MM.1S (cell line): ENCODE measurements at regions not wholly inside any gene's neighbourhood (a gene's known extent, or its start where the extent isn't known, plus 50 kb on each side); places are given as distances from the start of the nearest gene placed in this dataset.

ENCODE experiments used
- DNase-seq: peaks from one replicate; pipeline ENCODE4 v3.0.0-alpha.2; 2015
- H2AFZ ChIP-seq: fragments of 300-600 bp; sonication (generic); 2 replicates; pipeline ENCODE4 v1.6.0; 2016; ENCODE audit warnings: antibody characterized with exemption, low read length
- H3F3A ChIP-seq: fragments of 300-600 bp; sonication (generic); 2 replicates; pipeline ENCODE4 v1.6.1; 2016; ENCODE audit warnings: mild to moderate bottlenecking, antibody characterized with exemption, low read length, moderate library complexity, mixed read lengths; ENCODE audit not compliant: insufficient read depth
- H3K27ac ChIP-seq: fragments of 300-600 bp; sonication (generic); 2 replicates; pipeline ENCODE4 v1.5.1; 2016; ENCODE audit warnings: mild to moderate bottlenecking, low read length
- H3K27me3 ChIP-seq: fragments of 300-600 bp; sonication (generic); replicated peaks from 2 replicates; pipeline ENCODE4 v1.6.0; 2016; ENCODE audit warnings: low read length; ENCODE audit not compliant: insufficient read depth
- H3K36me3 ChIP-seq: fragments of 300-600 bp; sonication (generic); replicated peaks from 2 replicates; pipeline ENCODE4 v1.6.1; 2016; ENCODE audit warnings: mild to moderate bottlenecking, low read length, mixed read lengths; ENCODE audit not compliant: insufficient read depth
- H3K4me1 ChIP-seq: fragments of 300-600 bp; sonication (generic); 2 replicates; pipeline ENCODE4 v1.6.1; 2016; ENCODE audit warnings: low read length, mixed read lengths
- H3K4me2 ChIP-seq: fragments of 300-600 bp; sonication (generic); 2 replicates; pipeline ENCODE4 v1.6.0; 2016; ENCODE audit warnings: low read depth, low read length
- H3K4me3 ChIP-seq: fragments of 300-600 bp; sonication (generic); 2 replicates; pipeline ENCODE4 v1.5.1; 2016; ENCODE audit warnings: low read length, mixed read lengths
- H3K79me2 ChIP-seq: fragments of 300-600 bp; sonication (generic); 2 replicates; pipeline ENCODE4 v1.6.1; 2016; ENCODE audit warnings: mixed run types, low read length, mixed read lengths
- H3K9ac ChIP-seq: fragments of 300-600 bp; sonication (generic); 2 replicates; pipeline ENCODE4 v1.6.1; 2016; ENCODE audit warnings: low read length, mixed read lengths
- H3K9me2 ChIP-seq: fragments of 300-600 bp; sonication (generic); replicated peaks from 2 replicates; pipeline ENCODE4 v1.6.1; 2016; ENCODE audit warnings: mild to moderate bottlenecking, low read length, mixed read lengths; ENCODE audit not compliant: insufficient read depth
- H3K9me3 ChIP-seq: fragments of 300-600 bp; sonication (generic); replicated peaks from 2 replicates; pipeline ENCODE4 v1.6.1; 2016; ENCODE audit warnings: mild to moderate bottlenecking, low read length, mixed read lengths; ENCODE audit not compliant: insufficient read depth
- H4K20me1 ChIP-seq: fragments of 300-600 bp; sonication (generic); 2 replicates; pipeline ENCODE4 v1.6.1; 2016; ENCODE audit warnings: mild to moderate bottlenecking, low read length, moderate library complexity, mixed read lengths; ENCODE audit not compliant: insufficient read depth
- EZH2 ChIP-seq: fragments of 300-600 bp; sonication (generic); optimal IDR thresholded peaks from 2 replicates; pipeline ENCODE3; 2017; ENCODE audit warnings: low read depth, mild to moderate bottlenecking, antibody characterized with exemption, low read length, mixed read lengths
- EZH2phosphoT487 ChIP-seq: fragments of 300-600 bp; sonication (generic); IDR thresholded peaks from 2 replicates; pipeline ENCODE4 v1.6.1; 2018; ENCODE audit warnings: antibody characterized with exemption, low read length
- TF ChIP-seq, protein P1 (sequence below): fragments of 300-600 bp; sonication (generic); IDR thresholded peaks from 2 replicates; pipeline ENCODE4 v1.5.1; 2016; ENCODE audit warnings: antibody characterized with exemption, low read length, mixed read lengths

DNA sequence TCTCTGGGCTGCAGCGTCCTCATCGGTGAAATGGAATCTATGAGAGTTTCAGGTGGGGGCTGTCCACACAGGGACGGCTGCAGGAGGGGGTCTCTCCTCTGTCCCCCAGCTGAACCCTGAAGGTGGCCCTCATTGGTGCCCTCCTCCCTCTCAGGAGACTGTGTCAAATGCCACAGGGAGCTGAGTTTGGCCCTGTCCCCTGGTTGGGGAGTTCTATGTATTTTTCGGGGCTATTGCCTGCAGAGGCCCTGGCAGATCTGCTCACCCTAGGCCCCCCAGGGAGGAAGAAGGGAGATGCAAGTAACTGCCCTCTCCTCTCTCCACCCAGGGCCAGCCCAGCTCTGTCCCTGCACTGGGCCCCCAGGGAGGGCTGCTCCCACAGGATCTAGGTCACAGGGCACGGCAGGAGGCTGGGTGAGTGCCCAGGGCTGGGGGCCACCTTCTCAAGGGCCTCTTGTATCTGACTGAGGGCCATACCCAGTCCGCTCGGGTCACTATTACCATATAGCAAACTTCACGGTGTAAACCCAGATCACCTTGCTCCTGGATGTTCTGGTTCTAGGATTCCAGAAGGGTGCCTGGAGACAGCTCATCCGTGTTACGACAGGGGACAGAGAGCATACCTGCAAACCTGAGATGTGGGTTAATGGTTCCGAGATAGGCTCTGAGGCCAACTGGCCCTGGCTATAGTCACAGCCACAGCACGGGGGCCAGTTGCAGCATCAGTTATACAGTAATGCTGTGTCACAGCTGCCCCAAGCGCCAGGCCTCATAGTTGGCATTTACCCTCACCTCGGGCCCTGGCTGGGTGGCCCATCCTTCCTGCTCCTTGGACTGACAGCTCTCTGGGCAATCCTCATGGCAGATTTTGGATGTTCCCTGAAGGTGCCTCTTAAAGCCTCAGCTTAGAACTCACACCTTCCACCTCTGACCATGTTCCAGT is 102.4 kb upstream of the PRR23E start:
- Histone ChIP-seq H3K79me2 (no peaks in the 10 kb centered on the region), H3K4me3 (no peak overlapping the region), H3K4me1 (no peaks in the 10 kb centered on the region), H3K9ac (no peak overlapping the region), H3K9me3 (no peaks in the 10 kb centered on the region), H2AFZ (no peak overlapping the region), H3K9me2 (no peaks in the 10 kb centered on the region), H3K27me3 (0 out of 2 replicates have a peak, but pooled peaks cover 5% of the 10 kb centered on the region), H3K27ac (no peak overlapping the region), H3F3A (no peaks in the 10 kb centered on the region), H4K20me1 (no peaks in the 10 kb centered on the region), H3K36me3 (no peaks in the 10 kb centered on the region), H3K4me2 (no peak overlapping the region)
- DNase-seq, result no peak
- TF ChIP-seq, protein P1, sequence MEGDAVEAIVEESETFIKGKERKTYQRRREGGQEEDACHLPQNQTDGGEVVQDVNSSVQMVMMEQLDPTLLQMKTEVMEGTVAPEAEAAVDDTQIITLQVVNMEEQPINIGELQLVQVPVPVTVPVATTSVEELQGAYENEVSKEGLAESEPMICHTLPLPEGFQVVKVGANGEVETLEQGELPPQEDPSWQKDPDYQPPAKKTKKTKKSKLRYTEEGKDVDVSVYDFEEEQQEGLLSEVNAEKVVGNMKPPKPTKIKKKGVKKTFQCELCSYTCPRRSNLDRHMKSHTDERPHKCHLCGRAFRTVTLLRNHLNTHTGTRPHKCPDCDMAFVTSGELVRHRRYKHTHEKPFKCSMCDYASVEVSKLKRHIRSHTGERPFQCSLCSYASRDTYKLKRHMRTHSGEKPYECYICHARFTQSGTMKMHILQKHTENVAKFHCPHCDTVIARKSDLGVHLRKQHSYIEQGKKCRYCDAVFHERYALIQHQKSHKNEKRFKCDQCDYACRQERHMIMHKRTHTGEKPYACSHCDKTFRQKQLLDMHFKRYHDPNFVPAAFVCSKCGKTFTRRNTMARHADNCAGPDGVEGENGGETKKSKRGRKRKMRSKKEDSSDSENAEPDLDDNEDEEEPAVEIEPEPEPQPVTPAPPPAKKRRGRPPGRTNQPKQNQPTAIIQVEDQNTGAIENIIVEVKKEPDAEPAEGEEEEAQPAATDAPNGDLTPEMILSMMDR, result no peak
- TF ChIP-seq EZH2phosphoT487 (no peak), EZH2 (no peak)

DNA sequence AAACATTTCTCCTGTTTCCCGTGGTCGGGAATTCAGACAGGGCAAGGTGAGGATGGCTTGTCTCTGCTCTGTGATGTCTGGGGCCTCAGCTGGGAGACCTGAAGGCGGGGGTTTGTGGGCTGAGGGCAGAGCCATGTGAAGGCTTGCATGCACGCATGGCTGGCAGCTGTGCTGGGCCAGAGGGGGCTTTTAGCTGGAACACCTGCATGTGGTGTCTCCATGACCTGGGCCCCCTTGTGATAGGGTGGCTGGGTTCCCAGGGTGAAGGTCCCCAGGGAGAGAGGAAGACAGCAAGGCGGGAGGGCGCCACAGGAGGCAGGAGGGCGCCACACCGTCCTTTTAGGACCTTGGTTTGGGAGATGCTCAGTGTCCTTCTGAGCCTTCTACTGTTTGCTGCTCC is 101.6 kb upstream of the PRR23E start:
- Histone ChIP-seq H2AFZ (no peak overlapping the region), H3K27me3 (0 out of 2 replicates have a peak, but pooled peaks cover 5% of the 10 kb centered on the region), H3K9me3 (no peaks in the 10 kb centered on the region), H3K27ac (no peak overlapping the region), H3K36me3 (no peaks in the 10 kb centered on the region), H3K4me3 (no peak overlapping the region), H3K9ac (no peak overlapping the region), H3F3A (no peaks in the 10 kb centered on the region), H3K9me2 (no peaks in the 10 kb centered on the region), H3K4me1 (no peaks in the 10 kb centered on the region), H3K79me2 (no peaks in the 10 kb centered on the region), H3K4me2 (no peak overlapping the region), H4K20me1 (no peaks in the 10 kb centered on the region)
- DNase-seq, result no peak
- TF ChIP-seq EZH2, result no peak
- TF ChIP-seq, protein P1, result no peak
- TF ChIP-seq EZH2phosphoT487, result no peak

DNA sequence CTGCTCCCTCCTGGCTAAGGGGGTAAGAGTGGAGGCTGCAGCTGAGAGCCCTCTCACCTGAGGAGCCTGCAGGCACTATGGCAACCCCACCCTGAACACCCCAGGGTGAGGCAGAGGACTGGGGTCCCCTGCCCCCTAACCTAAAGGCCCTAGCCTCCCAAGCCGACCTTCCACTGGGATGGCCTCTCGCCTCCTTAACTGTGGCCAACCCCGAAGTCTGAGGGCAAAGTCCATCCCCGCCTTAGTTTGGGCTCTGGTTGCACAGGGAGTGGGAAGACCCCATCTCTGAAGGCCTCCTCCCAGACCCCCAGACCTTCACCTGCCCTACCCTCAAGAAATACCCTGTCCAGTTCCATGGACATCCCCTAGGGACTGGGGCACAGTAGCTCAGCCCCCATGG is 100.6 kb upstream of the PRR23E start:
- no peaks in the 10 kb centered on the region for H4K20me1 ChIP-seq
- 0 out of 2 replicates have a peak, but pooled peaks cover 5% of the 10 kb centered on the region for H3K27me3 ChIP-seq

More for the DNA sequence above, 100.6 kb upstream of the PRR23E start:
- Histone ChIP-seq H3F3A (no peaks in the 10 kb centered on the region), H3K36me3 (no peaks in the 10 kb centered on the region), H3K4me2 (no peak overlapping the region), H3K9me3 (no peaks in the 10 kb centered on the region), H3K9me2 (no peaks in the 10 kb centered on the region), H3K79me2 (no peaks in the 10 kb centered on the region), H3K27ac (no peak overlapping the region), H3K4me1 (no peaks in the 10 kb centered on the region), H2AFZ (no peak overlapping the region), H3K4me3 (no peak overlapping the region), H3K9ac (no peak overlapping the region)
- no peak for DNase-seq
- TF ChIP-seq EZH2 (no peak), EZH2phosphoT487 (no peak)
- TF ChIP-seq, protein P1, result no peak
